ENCODE measurements at regions not wholly inside any gene's neighbourhood (a gene's known extent, or its start where the extent isn't known, plus 50 kb on each side); places are given as distances from the start of the nearest gene placed in this dataset.

DNA sequence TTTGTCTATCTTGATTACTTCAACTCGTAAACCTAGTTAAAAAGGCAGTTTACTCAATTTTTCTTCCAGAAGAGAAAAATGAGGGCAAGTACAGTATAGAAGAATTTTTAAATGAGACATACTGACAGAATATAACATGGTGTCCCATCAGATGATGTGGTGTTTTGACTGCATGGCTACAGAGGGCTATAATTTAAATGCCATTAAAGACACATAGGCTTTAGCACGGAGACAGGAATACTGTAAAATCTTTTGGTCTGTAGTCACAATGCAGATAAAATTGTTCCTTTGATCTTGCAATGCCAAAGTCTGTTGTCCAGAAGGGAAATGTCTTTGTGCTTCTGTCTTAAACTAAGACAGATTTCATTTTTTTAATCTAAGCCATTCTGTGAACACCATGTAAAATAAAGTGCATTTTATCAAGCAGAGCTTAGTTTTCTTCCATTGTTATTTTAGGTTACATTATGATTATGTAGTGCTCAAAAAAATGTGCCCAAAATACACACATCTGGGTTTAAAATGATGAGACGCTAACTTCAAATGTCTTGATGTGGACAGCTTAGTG, 249.6 kb downstream of the PTPRC start:
- TF ChIP-seq, protein P1, sequence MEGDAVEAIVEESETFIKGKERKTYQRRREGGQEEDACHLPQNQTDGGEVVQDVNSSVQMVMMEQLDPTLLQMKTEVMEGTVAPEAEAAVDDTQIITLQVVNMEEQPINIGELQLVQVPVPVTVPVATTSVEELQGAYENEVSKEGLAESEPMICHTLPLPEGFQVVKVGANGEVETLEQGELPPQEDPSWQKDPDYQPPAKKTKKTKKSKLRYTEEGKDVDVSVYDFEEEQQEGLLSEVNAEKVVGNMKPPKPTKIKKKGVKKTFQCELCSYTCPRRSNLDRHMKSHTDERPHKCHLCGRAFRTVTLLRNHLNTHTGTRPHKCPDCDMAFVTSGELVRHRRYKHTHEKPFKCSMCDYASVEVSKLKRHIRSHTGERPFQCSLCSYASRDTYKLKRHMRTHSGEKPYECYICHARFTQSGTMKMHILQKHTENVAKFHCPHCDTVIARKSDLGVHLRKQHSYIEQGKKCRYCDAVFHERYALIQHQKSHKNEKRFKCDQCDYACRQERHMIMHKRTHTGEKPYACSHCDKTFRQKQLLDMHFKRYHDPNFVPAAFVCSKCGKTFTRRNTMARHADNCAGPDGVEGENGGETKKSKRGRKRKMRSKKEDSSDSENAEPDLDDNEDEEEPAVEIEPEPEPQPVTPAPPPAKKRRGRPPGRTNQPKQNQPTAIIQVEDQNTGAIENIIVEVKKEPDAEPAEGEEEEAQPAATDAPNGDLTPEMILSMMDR (IDR thresholded peaks at IDR 0.05): no peak
- no peak for TF ChIP-seq POLR2AphosphoS5 (IDR thresholded peaks at IDR 0.05)
- TF ChIP-seq EP300 (IDR thresholded peaks at IDR 0.05): no peak

Data from sigmoid colon (tissue), 4 donors.